ENCODE measurements at regions not wholly inside any gene's neighbourhood (a gene's known extent, or its start where the extent isn't known, plus 50 kb on each side); places are given as distances from the start of the nearest gene placed in this dataset.

GRCh38 chr18:38796762-38797161 lies 1231.2 kb upstream of the CELF4 start:
- TF ChIP-seq ZNF384 (IDR thresholded peaks at IDR 0.05; ENCODE audit: borderline replicate concordance, low read depth, low read length) (no peak), CTCF (IDR thresholded peaks at IDR 0.05 in 2 of 3, conservative IDR thresholded peaks at IDR 0.05 in 1 of 3; ENCODE audit: control insufficient read depth in 2 of 3, extremely low read depth in 1 of 3, insufficient read depth in 1 of 3, low read depth in 3 of 3, low read length in 3 of 3) (no peak), ZNF207 (IDR thresholded peaks at IDR 0.05; ENCODE audit: borderline replicate concordance) (no peak), ZBTB40 (IDR thresholded peaks at IDR 0.05; ENCODE audit: borderline replicate concordance) (no peak), ZNF24 (IDR thresholded peaks at IDR 0.05) (no peak), SMARCA5 (IDR thresholded peaks at IDR 0.05) (no peak), POLR2AphosphoS5 (IDR thresholded peaks at IDR 0.05; ENCODE audit: low read length) (no peak), CHD1 (IDR thresholded peaks at IDR 0.05; ENCODE audit: low read depth, low read length) (no peak), E2F8 (IDR thresholded peaks at IDR 0.05; ENCODE audit: low read depth, partially characterized antibody) (no peak), CREM (IDR thresholded peaks at IDR 0.05; ENCODE audit: low read depth) (no peak), ATF2 (IDR thresholded peaks at IDR 0.05; ENCODE audit: low read length) (no peak), POLR2A (IDR thresholded peaks at IDR 0.05; ENCODE audit: low read depth, low read length) (no peak), MAX (IDR thresholded peaks at IDR 0.05; ENCODE audit: low read depth, low read length) (no peak)
- TF ChIP-seq, protein P1, sequence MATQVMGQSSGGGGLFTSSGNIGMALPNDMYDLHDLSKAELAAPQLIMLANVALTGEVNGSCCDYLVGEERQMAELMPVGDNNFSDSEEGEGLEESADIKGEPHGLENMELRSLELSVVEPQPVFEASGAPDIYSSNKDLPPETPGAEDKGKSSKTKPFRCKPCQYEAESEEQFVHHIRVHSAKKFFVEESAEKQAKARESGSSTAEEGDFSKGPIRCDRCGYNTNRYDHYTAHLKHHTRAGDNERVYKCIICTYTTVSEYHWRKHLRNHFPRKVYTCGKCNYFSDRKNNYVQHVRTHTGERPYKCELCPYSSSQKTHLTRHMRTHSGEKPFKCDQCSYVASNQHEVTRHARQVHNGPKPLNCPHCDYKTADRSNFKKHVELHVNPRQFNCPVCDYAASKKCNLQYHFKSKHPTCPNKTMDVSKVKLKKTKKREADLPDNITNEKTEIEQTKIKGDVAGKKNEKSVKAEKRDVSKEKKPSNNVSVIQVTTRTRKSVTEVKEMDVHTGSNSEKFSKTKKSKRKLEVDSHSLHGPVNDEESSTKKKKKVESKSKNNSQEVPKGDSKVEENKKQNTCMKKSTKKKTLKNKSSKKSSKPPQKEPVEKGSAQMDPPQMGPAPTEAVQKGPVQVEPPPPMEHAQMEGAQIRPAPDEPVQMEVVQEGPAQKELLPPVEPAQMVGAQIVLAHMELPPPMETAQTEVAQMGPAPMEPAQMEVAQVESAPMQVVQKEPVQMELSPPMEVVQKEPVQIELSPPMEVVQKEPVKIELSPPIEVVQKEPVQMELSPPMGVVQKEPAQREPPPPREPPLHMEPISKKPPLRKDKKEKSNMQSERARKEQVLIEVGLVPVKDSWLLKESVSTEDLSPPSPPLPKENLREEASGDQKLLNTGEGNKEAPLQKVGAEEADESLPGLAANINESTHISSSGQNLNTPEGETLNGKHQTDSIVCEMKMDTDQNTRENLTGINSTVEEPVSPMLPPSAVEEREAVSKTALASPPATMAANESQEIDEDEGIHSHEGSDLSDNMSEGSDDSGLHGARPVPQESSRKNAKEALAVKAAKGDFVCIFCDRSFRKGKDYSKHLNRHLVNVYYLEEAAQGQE (IDR thresholded peaks at IDR 0.05; ENCODE audit: low read depth, low read length): no peak

Data from GM12878 (cell line).